GM18526 (cell line): ENCODE measurements at regions not wholly inside any gene's neighbourhood (a gene's known extent, or its start where the extent isn't known, plus 50 kb on each side); places are given as distances from the start of the nearest gene placed in this dataset.

Experiments
- POLR2A ChIP-seq: IDR thresholded peaks from 3 replicates; pipeline ENCODE4 v1.6.1; 2011; ENCODE audit not compliant: insufficient read length; ENCODE audit errors: extremely low read depth

- TF ChIP-seq POLR2A = peak; percentile 15
Observed at GRCh38 chr5:173741729-173742431, 125.4 kb upstream of the BOD1 start.

GRCh38 chr5:173742432-173742816, 126.0 kb upstream of the BOD1 start:
- TF ChIP-seq POLR2A = no peak

GRCh38 chr5:173743641-173744343, 127.3 kb upstream of the BOD1 start:
- no peak for TF ChIP-seq POLR2A

GRCh38 chr5:173744551-173744950, 128.1 kb upstream of the BOD1 start:
- TF ChIP-seq POLR2A = no peak

- TF ChIP-seq POLR2A = no peak
Observed at GRCh38 chr5:173745123-173745522, 128.7 kb upstream of the BOD1 start.

GRCh38 chr5:173745557-173745956, 129.1 kb upstream of the BOD1 start:
- TF ChIP-seq POLR2A = no peak

GRCh38 chr5:173746047-173746646, 129.7 kb upstream of the BOD1 start:
- TF ChIP-seq POLR2A = no peak

- TF ChIP-seq POLR2A = no peak
Observed at GRCh38 chr5:173747876-173748275, 131.4 kb upstream of the BOD1 start.

GRCh38 chr5:173750538-173751265, 134.3 kb upstream of the BOD1 start:
- no peak for TF ChIP-seq POLR2A

- no peak for TF ChIP-seq POLR2A
Observed at GRCh38 chr5:173751266-173751600, 134.8 kb upstream of the BOD1 start.

GRCh38 chr5:173752653-173753052, 135.5 kb upstream of the CPEB4 start:
- no peak for TF ChIP-seq POLR2A

- TF ChIP-seq POLR2A = no peak
Observed at GRCh38 chr5:173753307-173754168, 134.6 kb upstream of the CPEB4 start.

- no peak for TF ChIP-seq POLR2A
Observed at GRCh38 chr5:173755319-173755718, 132.8 kb upstream of the CPEB4 start.

- TF ChIP-seq POLR2A = no peak
Observed at GRCh38 chr5:173757403-173758209, 130.5 kb upstream of the CPEB4 start.
